Gastroesophageal sphincter (tissue), 3 donors: ENCODE measurements at regions not wholly inside any gene's neighbourhood (a gene's known extent, or its start where the extent isn't known, plus 50 kb on each side); places are given as distances from the start of the nearest gene placed in this dataset.

Experiments used
- CTCF ChIP-seq, 4 experiments: fragments of 200-600 bp in 2 of 4; fragments of 450-650 bp in 2 of 4; sonication (generic) in 1 of 4; IDR thresholded peaks; one replicate each; pipeline ENCODE4 v1.5.1; 2017 to 2019; ENCODE audit warnings: antibody characterized with exemption in 4 of 4, mild to moderate bottlenecking in 2 of 4, moderate library complexity in 2 of 4
- EP300 ChIP-seq: sonication (generic); formaldehyde crosslinking; IDR thresholded peaks from one replicate; pipeline ENCODE4 v1.6.1; 2017; ENCODE audit warnings: antibody characterized with exemption, mild to moderate bottlenecking
- POLR2A ChIP-seq, 2 donors: fragments of 450-650 bp; IDR thresholded peaks; one replicate each; pipeline ENCODE4 v1.6.1; 2017; ENCODE audit warnings: antibody characterized with exemption in 2 of 2, mild to moderate bottlenecking in 2 of 2, moderate library complexity in 1 of 2
- POLR2AphosphoS5 ChIP-seq: sonication (generic); formaldehyde crosslinking; IDR thresholded peaks from one replicate; pipeline ENCODE4 v1.6.1; 2017; ENCODE audit warnings: antibody characterized with exemption

DNA sequence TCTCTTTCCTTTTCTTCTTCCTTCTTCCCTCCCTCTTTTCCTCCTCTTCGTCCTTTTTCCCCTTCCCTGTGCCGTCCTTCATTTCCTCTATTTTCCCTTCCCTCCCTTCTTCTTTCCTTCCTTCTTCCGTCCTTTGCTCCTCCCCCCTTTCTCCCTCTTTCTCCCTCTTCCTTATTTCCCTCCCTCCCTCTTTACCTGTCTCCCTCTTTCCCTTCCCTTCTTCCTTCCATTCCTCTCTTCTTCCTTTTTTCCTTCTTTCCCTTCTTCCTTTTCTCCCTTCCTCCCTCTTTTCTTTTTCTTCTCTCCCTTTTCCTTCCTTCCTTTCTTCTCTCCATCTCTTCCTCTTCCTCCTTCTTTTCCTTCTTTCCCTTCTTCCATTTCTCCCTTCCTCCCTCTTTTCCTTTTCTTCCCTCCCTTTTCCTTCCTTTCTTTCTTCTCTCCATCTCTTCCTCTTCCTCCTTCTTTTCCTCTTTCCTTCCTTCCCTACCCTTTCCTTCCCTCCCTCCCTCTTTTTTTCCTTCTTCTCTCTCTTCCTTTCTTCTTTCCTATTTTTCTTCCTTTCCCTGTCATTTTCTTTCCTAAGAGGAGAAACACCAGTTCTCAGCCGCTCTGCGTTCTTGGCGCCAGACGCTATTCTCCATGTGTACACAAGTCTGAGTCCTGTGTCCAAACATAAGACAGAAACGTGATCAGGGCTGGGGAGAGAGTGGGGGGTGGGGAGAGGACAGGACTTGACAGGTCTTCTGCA lies 597.1 kb downstream of the MID1IP1 start:
- TF ChIP-seq CTCF (IDR thresholded peaks at IDR 0.05), result no peak
- TF ChIP-seq POLR2A (IDR thresholded peaks at IDR 0.05), result no peak
- TF ChIP-seq EP300, result no peak
- no peak for TF ChIP-seq POLR2AphosphoS5
